C4-2B (cell line): ENCODE measurements at regions not wholly inside any gene's neighbourhood (a gene's known extent, or its start where the extent isn't known, plus 50 kb on each side); places are given as distances from the start of the nearest gene placed in this dataset.

ENCODE experiments used
- ZFX ChIP-seq: fragments of 450-650 bp; IDR thresholded peaks from 2 replicates; pipeline ENCODE4 v1.6.1; 2017
- TF ChIP-seq, protein P1 (sequence below): fragments of 450-650 bp; conservative IDR thresholded peaks from 2 replicates; pipeline ENCODE4 v1.5.1; 2017; ENCODE audit warnings: mild to moderate bottlenecking

- TF ChIP-seq ZFX: no peak
- TF ChIP-seq, protein P1, sequence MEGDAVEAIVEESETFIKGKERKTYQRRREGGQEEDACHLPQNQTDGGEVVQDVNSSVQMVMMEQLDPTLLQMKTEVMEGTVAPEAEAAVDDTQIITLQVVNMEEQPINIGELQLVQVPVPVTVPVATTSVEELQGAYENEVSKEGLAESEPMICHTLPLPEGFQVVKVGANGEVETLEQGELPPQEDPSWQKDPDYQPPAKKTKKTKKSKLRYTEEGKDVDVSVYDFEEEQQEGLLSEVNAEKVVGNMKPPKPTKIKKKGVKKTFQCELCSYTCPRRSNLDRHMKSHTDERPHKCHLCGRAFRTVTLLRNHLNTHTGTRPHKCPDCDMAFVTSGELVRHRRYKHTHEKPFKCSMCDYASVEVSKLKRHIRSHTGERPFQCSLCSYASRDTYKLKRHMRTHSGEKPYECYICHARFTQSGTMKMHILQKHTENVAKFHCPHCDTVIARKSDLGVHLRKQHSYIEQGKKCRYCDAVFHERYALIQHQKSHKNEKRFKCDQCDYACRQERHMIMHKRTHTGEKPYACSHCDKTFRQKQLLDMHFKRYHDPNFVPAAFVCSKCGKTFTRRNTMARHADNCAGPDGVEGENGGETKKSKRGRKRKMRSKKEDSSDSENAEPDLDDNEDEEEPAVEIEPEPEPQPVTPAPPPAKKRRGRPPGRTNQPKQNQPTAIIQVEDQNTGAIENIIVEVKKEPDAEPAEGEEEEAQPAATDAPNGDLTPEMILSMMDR: no peak
Observed at GRCh38 chr11:101264306-101264705, 134.7 kb upstream of the PGR start.
